ENCODE measurements at regions not wholly inside any gene's neighbourhood (a gene's known extent, or its start where the extent isn't known, plus 50 kb on each side); places are given as distances from the start of the nearest gene placed in this dataset.

DNA sequence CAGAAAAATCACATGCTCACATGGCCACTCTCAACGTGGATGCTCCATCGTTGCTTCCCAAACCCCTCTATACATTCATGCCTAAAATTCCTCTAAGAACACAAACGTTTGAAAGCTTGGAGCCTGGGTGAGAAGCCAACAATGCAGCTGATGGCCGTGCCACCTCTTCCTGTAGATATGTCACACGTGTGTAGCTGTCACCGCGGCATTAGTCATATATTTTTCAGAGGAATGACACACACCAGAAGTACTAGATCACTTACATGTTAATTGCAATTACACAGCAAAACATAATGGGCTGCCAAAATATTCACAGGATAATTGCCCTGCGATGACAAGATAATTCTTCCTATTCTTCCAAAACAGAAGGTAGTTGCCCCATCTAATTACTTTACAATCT, 112.7 kb upstream of the BACE2 start:
- H3K27me3 ChIP-seq (ENCODE audit: insufficient read depth, low read length, poor library complexity, severe bottlenecking) = no peaks in the 10 kb centered on the region
- H3K36me3 ChIP-seq (ENCODE audit: insufficient read depth, low read length) = no peaks in the 10 kb centered on the region
- no peaks in the 10 kb centered on the region for H4K20me1 ChIP-seq (ENCODE audit: insufficient read depth, low read length, poor library complexity, severe bottlenecking)
- H3K4me1 ChIP-seq (ENCODE audit: insufficient read depth, low read length, poor library complexity, severe bottlenecking) = no peaks in the 10 kb centered on the region
- TF ChIP-seq, protein P1, sequence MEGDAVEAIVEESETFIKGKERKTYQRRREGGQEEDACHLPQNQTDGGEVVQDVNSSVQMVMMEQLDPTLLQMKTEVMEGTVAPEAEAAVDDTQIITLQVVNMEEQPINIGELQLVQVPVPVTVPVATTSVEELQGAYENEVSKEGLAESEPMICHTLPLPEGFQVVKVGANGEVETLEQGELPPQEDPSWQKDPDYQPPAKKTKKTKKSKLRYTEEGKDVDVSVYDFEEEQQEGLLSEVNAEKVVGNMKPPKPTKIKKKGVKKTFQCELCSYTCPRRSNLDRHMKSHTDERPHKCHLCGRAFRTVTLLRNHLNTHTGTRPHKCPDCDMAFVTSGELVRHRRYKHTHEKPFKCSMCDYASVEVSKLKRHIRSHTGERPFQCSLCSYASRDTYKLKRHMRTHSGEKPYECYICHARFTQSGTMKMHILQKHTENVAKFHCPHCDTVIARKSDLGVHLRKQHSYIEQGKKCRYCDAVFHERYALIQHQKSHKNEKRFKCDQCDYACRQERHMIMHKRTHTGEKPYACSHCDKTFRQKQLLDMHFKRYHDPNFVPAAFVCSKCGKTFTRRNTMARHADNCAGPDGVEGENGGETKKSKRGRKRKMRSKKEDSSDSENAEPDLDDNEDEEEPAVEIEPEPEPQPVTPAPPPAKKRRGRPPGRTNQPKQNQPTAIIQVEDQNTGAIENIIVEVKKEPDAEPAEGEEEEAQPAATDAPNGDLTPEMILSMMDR (conservative IDR thresholded peaks at IDR 0.05; ENCODE audit: low read length) = no peak
- no peak for TF ChIP-seq EZH2phosphoT487 (IDR thresholded peaks at IDR 0.05; ENCODE audit: borderline replicate concordance)
- H3K4me2 ChIP-seq (ENCODE audit: low read depth, low read length, poor library complexity, severe bottlenecking) = no peak overlapping the region
- no peak overlapping the region for H3K4me3 ChIP-seq (ENCODE audit: low read length, poor library complexity, severe bottlenecking)
- no peaks in the 10 kb centered on the region for H3K9me2 ChIP-seq (replicated peaks; ENCODE audit: low read depth, low read length)
- no peak overlapping the region for H3K9ac ChIP-seq (ENCODE audit: low read depth, low read length, poor library complexity, severe bottlenecking)
- H2AFZ ChIP-seq (ENCODE audit: low read length) = no peak overlapping the region
- H3K9me3 ChIP-seq (ENCODE audit: insufficient read depth, low read depth, low read length) = no peaks in the 10 kb centered on the region; the same call in 1 of the 2 replicates
- no peaks in the 10 kb centered on the region for H3F3A ChIP-seq (ENCODE audit: low read depth)
- H3K79me2 ChIP-seq (ENCODE audit: insufficient read depth, low read length) = no peaks in the 10 kb centered on the region

DNA sequence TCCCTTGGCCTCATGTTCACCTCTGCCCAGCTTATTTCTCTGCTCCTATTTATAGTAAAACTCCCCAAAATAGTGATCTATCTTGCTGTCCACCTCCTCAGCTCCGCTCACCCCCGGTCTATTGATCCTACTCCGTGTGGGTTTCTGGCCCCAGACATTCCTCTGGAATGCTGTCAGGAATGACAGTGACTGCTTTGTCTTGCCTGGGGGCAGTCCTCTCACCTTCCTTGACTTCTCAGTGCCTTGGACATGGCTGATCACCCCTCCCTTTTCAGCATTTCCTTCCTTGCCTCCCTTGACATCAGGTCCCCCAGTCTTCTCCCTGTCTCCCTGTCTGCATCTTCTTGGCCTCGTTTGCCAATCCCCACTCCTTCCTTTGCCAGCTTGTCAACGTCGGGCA, 108.1 kb upstream of the BACE2 start:
- H3K4me3 ChIP-seq (ENCODE audit: low read length, poor library complexity, severe bottlenecking) = no peak overlapping the region

DNA sequence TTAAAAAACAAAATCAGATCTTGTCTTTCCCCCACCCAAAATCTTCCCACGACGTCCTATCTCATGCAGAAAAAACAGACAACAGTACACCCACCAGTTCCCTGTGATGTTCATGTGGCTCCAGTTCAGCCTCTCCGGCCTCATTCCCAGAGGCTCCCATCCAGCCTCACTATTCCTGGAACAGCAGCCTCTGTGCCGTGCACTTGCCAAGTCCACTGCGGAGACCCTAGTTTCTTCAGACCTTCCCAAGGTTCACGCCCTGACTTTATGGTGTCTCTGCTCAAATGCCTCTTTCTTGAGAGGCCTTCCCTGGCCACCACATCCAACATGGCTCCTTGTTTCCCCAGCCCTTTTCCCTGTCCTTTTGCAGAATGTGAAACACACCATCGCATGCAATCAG, 106.3 kb upstream of the BACE2 start:
- Histone ChIP-seq H4K20me1 (ENCODE audit: insufficient read depth, low read length, poor library complexity, severe bottlenecking) (no peaks in the 10 kb centered on the region), H3K36me3 (ENCODE audit: insufficient read depth, low read length) (no peaks in the 10 kb centered on the region), H3K4me2 (ENCODE audit: low read depth, low read length, poor library complexity, severe bottlenecking) (no peak overlapping the region), H3K9me3 (ENCODE audit: insufficient read depth, low read depth, low read length) (no peaks in the 10 kb centered on the region; the same call in 1 of the 2 replicates), H3K9me2 (replicated peaks; ENCODE audit: low read depth, low read length) (no peaks in the 10 kb centered on the region), H3K9ac (ENCODE audit: low read depth, low read length, poor library complexity, severe bottlenecking) (no peak overlapping the region), H3K27me3 (ENCODE audit: insufficient read depth, low read length, poor library complexity, severe bottlenecking) (no peaks in the 10 kb centered on the region), H3K4me3 (ENCODE audit: low read length, poor library complexity, severe bottlenecking) (no peak overlapping the region), H3K79me2 (ENCODE audit: insufficient read depth, low read length) (no peaks in the 10 kb centered on the region), H3K4me1 (ENCODE audit: insufficient read depth, low read length, poor library complexity, severe bottlenecking) (no peaks in the 10 kb centered on the region), H3F3A (ENCODE audit: low read depth) (no peaks in the 10 kb centered on the region), H2AFZ (ENCODE audit: low read length) (no peak overlapping the region)
- TF ChIP-seq, protein P1 (conservative IDR thresholded peaks at IDR 0.05; ENCODE audit: low read length) = no peak
- TF ChIP-seq EZH2phosphoT487 (IDR thresholded peaks at IDR 0.05; ENCODE audit: borderline replicate concordance) = no peak

More for the DNA sequence above, 108.1 kb upstream of the BACE2 start:
- no peaks in the 10 kb centered on the region for H3K4me1 ChIP-seq (ENCODE audit: insufficient read depth, low read length, poor library complexity, severe bottlenecking)
- no peaks in the 10 kb centered on the region for H3F3A ChIP-seq (ENCODE audit: low read depth)
- H3K9me2 ChIP-seq (replicated peaks; ENCODE audit: low read depth, low read length) = no peaks in the 10 kb centered on the region
- no peak overlapping the region for H2AFZ ChIP-seq (ENCODE audit: low read length)
- no peaks in the 10 kb centered on the region; the same call in 1 of the 2 replicates for H3K9me3 ChIP-seq (ENCODE audit: insufficient read depth, low read depth, low read length)
- no peaks in the 10 kb centered on the region for H3K27me3 ChIP-seq (ENCODE audit: insufficient read depth, low read length, poor library complexity, severe bottlenecking)
- H3K79me2 ChIP-seq (ENCODE audit: insufficient read depth, low read length) = no peaks in the 10 kb centered on the region
- no peaks in the 10 kb centered on the region for H3K36me3 ChIP-seq (ENCODE audit: insufficient read depth, low read length)
- no peaks in the 10 kb centered on the region for H4K20me1 ChIP-seq (ENCODE audit: insufficient read depth, low read length, poor library complexity, severe bottlenecking)
- TF ChIP-seq EZH2phosphoT487 (IDR thresholded peaks at IDR 0.05; ENCODE audit: borderline replicate concordance) = no peak
- TF ChIP-seq, protein P1 (conservative IDR thresholded peaks at IDR 0.05; ENCODE audit: low read length) = no peak
- no peak overlapping the region for H3K4me2 ChIP-seq (ENCODE audit: low read depth, low read length, poor library complexity, severe bottlenecking)
- H3K9ac ChIP-seq (ENCODE audit: low read depth, low read length, poor library complexity, severe bottlenecking) = no peak overlapping the region
